ENCODE measurements at regions not wholly inside any gene's neighbourhood (a gene's known extent, or its start where the extent isn't known, plus 50 kb on each side); places are given as distances from the start of the nearest gene placed in this dataset.

- FAIRE-seq (no peak), DNase-seq (ENCODE audit: insufficient read length, low spot score) (no peak)
- no peak for TF ChIP-seq POLR2A (IDR thresholded peaks at IDR 0.05; ENCODE audit: low read depth, low read length)
Measured at GRCh38 chr7:25325186-25325757, 97.0 kb upstream of the NPVF start.

- TF ChIP-seq POLR2A (IDR thresholded peaks at IDR 0.05; ENCODE audit: low read depth, low read length): no peak
- DNase-seq (ENCODE audit: insufficient read length, low spot score): no peak
- no peak for FAIRE-seq
Measured at GRCh38 chr7:25326501-25327156, 98.3 kb upstream of the NPVF start.

- FAIRE-seq (no peak), DNase-seq (ENCODE audit: insufficient read length, low spot score) (no peak)
- TF ChIP-seq POLR2A (IDR thresholded peaks at IDR 0.05; ENCODE audit: low read depth, low read length): no peak
Measured at GRCh38 chr7:25329815-25330214, 101.5 kb upstream of the NPVF start.

- FAIRE-seq (no peak), DNase-seq (ENCODE audit: insufficient read length, low spot score) (no peak)
- TF ChIP-seq POLR2A (IDR thresholded peaks at IDR 0.05; ENCODE audit: low read depth, low read length): no peak
Measured at GRCh38 chr7:25333296-25333928, 105.1 kb upstream of the NPVF start.

- FAIRE-seq (no peak), DNase-seq (ENCODE audit: insufficient read length, low spot score) (no peak)
- no peak for TF ChIP-seq POLR2A (IDR thresholded peaks at IDR 0.05; ENCODE audit: low read depth, low read length)
Measured at GRCh38 chr7:25347360-25348066, 119.2 kb upstream of the NPVF start.

- FAIRE-seq: no peak
- TF ChIP-seq POLR2A (IDR thresholded peaks at IDR 0.05; ENCODE audit: low read depth, low read length): no peak
- DNase-seq (ENCODE audit: insufficient read length, low spot score): no peak
Measured at GRCh38 chr7:25348104-25348503, 119.8 kb upstream of the NPVF start.

- DNase-seq (ENCODE audit: insufficient read length, low spot score): no peak
- FAIRE-seq: no peak
- TF ChIP-seq POLR2A (IDR thresholded peaks at IDR 0.05; ENCODE audit: low read depth, low read length): no peak
Measured at GRCh38 chr7:25349283-25350017, 121.2 kb upstream of the NPVF start.

- no peak for DNase-seq (ENCODE audit: insufficient read length, low spot score)
- FAIRE-seq: no peak
- no peak for TF ChIP-seq POLR2A (IDR thresholded peaks at IDR 0.05; ENCODE audit: low read depth, low read length)
Measured at GRCh38 chr7:25350041-25350440, 121.8 kb upstream of the NPVF start.

- no peak for TF ChIP-seq POLR2A (IDR thresholded peaks at IDR 0.05; ENCODE audit: low read depth, low read length)
- FAIRE-seq: no peak
- no peak for DNase-seq (ENCODE audit: insufficient read length, low spot score)
Measured at GRCh38 chr7:25351761-25352160, 123.5 kb upstream of the NPVF start.

GRCh38 chr7:25353196-25353595, 124.9 kb upstream of the NPVF start:
- FAIRE-seq (no peak), DNase-seq (ENCODE audit: insufficient read length, low spot score) (no peak)
- TF ChIP-seq POLR2A (IDR thresholded peaks at IDR 0.05; ENCODE audit: low read depth, low read length): no peak

GRCh38 chr7:25353732-25354131, 125.4 kb upstream of the NPVF start:
- DNase-seq (ENCODE audit: insufficient read length, low spot score) (no peak), FAIRE-seq (no peak)
- no peak for TF ChIP-seq POLR2A (IDR thresholded peaks at IDR 0.05; ENCODE audit: low read depth, low read length)

- no peak for TF ChIP-seq POLR2A (IDR thresholded peaks at IDR 0.05; ENCODE audit: low read depth, low read length)
Measured at GRCh38 chr7:25356534-25357151, 128.4 kb upstream of the NPVF start.

GRCh38 chr7:25358926-25359325, 130.6 kb upstream of the NPVF start:
- no peak for TF ChIP-seq POLR2A (IDR thresholded peaks at IDR 0.05; ENCODE audit: low read depth, low read length)
- DNase-seq (ENCODE audit: insufficient read length, low spot score): no peak
- FAIRE-seq: no peak

More at GRCh38 chr7:25356534-25357151, 128.4 kb upstream of the NPVF start:
- no peak for DNase-seq (ENCODE audit: insufficient read length, low spot score)
- FAIRE-seq: no peak

All from H54 (cell line).